NCI-H345 treated with DMSO at 0.1 percent for 48 hours (cell line): ENCODE measurements at regions not wholly inside any gene's neighbourhood (a gene's known extent, or its start where the extent isn't known, plus 50 kb on each side); places are given as distances from the start of the nearest gene placed in this dataset.
"Not testable (repeated sequence)": the region's sequence is repeated elsewhere in the genome, so short reads cannot be mapped to it uniquely, and the experiment has no call there.

ENCODE experiments used
- DNase-seq: peaks from one replicate; lab custom pipeline; 2025; ENCODE audit not compliant: unreplicated experiment; lab: John Stamatoyannopoulos, UW

DNA sequence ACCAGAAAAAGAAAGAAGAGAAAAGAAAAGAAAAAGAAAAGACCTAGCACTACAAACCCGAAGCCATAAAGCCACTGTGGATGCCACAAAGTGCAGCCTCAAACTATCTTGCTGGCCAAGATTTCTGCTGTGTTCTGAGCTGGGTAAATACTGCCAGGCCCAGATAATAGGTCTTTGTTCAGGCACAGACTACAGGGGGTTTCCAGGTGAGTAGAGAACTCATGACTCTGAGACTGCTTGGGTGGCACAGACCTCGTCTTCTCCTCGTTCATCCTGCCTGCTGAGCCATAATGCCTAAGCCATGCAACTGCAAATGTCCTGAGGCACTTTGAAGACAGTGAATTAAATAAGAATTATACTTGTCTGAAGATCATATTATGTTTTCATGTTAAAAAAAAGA is 651.8 kb downstream of the LMO4 start:
- no peak for DNase-seq

GRCh38 chr1:87981386-87981785 is 652.7 kb downstream of the LMO4 start:
- no peak for DNase-seq

GRCh38 chr1:87981810-87982209 is 653.1 kb downstream of the LMO4 start:
- no peak for DNase-seq

DNA sequence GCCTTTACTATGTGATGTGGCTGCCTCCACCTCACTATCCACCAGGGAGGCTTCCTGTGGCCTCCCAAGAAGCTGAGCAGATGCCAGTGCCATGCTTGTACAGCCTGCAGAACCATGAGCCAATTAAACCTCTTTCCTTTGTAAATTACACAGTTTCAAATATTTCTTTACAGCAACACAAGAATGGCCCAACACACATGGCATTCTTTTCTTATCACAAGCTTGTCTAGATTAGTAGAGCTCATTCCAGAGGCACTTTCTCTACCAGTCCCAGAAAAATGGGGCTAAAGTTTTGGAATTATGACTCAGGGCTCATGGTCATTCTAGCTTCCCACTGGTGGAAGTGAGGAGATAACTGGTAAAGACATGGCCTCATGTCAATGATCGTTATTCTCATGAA is 655.2 kb downstream of the LMO4 start:
- no peak for DNase-seq

DNA sequence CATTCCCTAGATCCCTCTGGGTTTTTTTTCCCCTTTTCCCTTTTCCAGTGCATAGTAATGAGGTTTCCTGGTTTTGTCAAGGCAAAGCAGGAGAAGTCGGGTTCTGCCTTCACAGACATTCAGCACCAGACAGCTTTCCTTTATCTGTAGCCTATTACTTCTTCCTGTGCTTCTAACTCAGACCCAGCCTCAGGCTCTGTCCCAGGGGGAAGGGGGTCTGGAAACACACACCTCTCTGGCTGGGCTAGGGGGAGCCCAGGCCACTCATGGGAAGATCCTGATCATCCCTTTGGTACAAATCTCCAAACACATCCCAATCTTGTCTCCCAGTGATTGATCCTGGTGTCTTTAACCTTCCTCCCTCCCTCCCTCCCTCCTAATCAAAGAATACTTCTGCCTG is 656.4 kb downstream of the LMO4 start:
- DNase-seq = no peak

GRCh38 chr1:87986130-87986866 is 657.6 kb downstream of the LMO4 start:
- no peak for DNase-seq

DNA sequence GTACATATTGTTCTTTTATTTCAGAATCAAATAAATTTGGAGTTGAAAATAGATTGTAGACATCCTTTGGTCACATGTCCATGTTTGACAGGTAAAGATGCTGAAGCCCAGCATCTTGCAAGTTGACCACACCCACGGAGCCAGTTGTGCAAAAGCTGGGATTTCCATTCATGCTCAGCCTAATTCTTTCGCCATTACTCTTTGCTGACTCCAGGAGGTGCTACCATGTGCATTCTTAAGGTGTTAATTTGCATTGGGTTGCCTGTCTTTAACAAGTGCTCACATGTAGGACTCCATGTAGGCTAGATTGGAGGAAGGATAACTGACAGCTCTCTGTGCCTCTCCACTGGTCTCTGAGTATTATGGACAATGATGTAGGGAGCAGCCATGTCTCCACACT is 660.7 kb downstream of the LMO4 start:
- DNase-seq = no peak

DNA sequence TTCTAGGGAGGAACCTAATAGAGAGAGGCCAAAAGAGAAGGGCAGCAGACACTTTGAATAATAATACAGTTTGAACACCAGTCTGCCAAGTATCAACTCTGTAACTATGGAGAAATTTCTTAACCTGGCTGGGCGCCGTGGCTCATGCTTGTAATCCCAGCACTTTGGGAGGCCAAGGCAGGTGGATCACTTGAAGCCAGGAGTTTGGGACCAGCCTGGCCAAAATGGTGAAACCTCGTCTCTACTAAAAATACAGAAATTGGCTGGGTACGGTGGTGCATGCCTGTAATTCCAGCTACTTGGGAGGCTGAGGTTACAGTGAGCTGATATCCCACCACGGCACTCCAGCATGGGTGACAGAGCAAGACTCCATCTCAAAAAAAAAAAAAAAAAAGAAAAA is 663.9 kb downstream of the LMO4 start:
- not testable (repeated sequence) for DNase-seq

DNA sequence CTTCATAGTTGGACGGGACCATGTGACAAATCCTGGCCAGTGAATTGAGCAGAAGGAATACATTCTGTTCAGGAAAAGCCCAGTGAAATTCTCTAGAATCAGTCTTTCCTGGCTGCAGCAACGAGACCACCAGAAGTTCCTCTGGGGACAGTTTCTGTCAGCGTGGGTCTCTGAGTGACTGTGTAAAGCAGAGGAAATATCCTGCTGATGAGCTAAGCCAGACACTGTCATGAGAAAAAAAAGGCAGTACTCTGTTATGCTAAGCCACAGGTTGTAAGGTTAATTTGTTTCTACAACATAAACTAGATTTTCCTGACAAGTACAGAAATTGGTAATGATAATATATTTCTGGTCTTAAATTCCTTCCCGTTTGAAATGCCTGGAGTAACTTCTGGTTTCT is 664.4 kb downstream of the LMO4 start:
- no peak for DNase-seq

DNA sequence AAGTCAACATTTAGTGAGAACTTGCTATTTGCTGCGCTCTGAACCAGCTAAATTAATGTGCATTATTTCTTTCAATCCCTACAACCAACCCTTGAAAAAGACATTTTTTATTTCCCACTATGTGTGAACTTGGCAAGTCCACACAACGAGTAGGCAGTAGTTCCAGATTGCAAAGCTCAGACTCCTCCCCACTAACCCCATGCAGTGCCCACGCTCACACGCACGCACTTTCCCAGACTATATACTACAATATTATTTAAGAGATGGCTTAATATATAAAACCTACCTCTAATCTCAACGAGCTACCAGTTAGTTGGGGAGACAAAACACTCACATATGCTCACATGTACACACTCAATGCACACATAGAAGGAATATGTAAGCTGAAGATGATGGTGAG is 671.2 kb downstream of the LMO4 start:
- DNase-seq = no peak

- DNase-seq = no peak
Observed at GRCh38 chr1:88001460-88001859, 672.8 kb downstream of the LMO4 start.

DNA sequence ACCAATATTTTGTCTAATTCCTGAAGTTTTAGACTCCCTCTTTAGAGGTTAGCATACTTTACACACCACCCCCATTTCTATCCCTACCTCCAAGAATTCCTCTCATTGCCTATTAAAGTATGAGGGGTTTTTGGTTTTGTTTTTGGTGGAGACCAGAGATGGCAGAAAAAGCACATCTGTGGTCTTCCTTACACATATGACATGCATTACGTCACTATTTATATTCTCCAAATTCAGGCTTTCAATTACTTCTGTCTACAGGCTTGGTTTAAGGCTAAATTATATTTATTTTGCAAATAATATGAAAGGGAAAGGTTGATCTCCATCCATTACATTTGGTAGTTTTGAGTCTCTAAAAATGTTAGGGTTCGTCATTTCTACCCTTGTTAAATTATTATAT is 674.6 kb downstream of the LMO4 start:
- no peak for DNase-seq

DNA sequence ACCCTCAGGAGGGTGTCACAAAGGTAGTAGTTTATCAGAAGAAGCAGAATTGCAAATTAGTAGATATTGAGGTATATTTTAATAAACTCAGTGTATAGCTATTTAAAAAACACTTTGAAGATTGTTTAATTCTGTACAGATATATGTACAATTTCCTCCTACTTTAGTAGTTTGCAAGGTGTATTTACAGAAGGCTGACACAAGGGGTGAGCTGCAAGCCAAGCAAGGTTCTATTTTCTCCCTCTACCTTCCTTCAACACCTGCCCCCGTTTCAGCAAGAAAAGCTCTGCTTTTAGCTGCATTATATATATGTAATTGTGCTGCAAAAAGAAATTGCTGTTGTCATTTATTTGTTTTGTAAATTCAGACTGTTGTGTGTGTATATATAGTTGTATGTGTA is 674.2 kb upstream of the PKN2 start:
- no peak for DNase-seq

GRCh38 chr1:88013485-88013884 is 670.6 kb upstream of the PKN2 start:
- no peak for DNase-seq

- DNase-seq = no peak
Observed at GRCh38 chr1:88014131-88014530, 669.9 kb upstream of the PKN2 start.

- no peak for DNase-seq
Observed at GRCh38 chr1:88016947-88017346, 667.1 kb upstream of the PKN2 start.

DNA sequence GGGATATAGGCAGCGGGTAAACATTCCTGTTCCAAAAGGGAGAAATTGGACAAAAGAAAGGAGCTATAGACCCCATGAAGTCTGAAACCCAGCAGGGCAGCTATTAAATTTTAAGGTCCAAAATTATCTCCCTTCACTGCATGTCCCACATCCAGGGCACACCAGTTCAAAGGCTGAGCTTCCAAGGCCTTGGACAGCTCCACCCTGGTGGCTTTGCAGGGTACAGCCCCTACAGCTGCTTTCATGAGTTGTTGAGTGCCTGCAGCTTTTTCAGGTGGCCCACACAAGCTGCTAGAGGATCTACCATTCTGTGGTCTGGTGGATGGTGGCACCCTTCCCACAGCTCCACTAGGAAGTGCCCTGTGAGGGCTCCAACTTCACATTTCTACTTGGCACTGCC is 662.5 kb upstream of the PKN2 start:
- no peak for DNase-seq

DNA sequence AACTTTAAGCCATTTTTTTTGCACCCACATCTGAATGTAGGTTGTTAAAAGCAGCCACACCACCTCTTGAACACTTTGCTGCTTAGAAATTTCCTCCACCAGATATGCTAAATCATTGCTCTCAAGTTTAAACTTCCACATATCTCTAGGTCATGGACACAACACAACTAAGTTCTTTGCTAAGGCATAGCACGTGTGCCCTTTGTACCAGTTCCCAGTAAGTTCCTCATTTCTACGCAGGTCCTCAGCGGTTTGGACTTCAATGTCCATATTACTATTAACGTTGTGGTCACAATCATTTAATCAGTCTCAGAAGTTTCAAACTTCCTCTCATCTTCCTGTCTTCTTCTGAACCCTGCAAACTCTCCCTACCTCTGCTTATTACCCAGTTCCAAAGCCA is 661.6 kb upstream of the PKN2 start:
- no peak for DNase-seq

DNA sequence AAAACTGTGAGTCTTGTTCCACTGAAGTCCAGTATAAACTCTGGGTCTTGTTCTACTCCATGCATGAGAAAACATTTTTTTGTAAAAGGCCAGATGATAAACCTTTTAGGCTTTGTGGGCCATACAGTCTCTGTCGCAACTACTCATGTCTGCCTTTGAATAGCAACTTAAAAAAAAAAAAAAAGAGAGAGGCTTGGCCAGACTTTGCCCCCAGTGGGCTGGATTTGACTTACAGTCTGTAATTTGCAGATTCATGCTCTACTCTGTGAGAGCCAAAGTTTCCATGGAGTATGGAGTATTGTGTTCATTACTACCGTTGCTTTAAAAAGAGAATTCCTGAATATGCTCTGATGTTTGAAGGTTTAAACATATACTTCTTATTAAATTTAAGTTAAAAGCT is 654.9 kb upstream of the PKN2 start:
- DNase-seq = no peak

GRCh38 chr1:88029899-88030298 is 654.2 kb upstream of the PKN2 start:
- no peak for DNase-seq

GRCh38 chr1:88035578-88035977 is 648.5 kb upstream of the PKN2 start:
- DNase-seq = no peak

DNA sequence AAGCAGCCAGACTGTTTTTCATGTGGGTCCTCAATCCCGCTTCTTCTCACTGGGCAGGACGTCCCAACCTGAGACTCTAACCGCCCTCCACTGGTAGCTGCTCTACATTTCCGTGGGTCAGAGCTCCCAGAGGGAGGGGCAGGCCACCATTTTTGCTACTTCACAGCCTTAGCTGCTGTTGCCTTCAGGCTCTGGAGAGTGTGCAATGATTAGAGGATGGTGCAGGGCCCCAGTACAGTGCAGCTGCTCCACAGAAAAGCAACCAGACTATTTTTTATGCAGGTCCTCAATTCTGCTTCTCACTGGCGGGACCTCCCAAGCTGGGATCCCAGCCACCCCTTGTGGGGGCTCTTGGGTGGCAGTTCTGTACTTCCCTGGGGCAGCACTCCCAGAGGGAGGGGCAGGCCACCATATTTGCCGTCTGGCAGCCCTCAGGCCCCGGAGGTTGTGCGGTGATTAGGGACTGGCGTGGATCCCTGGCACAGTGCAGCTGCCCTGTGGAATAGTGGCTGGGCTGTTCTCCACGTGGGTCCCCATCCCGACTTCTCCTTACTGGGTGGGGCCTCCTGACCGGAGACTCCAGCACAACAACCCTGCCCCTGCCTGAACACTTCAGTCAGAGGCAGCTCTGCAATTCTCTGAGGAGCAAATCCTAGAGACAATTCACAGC is 647.6 kb upstream of the PKN2 start:
- no peak for DNase-seq

GRCh38 chr1:88039240-88039639 is 644.8 kb upstream of the PKN2 start:
- no peak for DNase-seq
